NCI-H2107 treated with DMSO at 0.1 percent for 48 hours (cell line): ENCODE measurements at regions not wholly inside any gene's neighbourhood (a gene's known extent, or its start where the extent isn't known, plus 50 kb on each side); places are given as distances from the start of the nearest gene placed in this dataset.
"Not testable (repeated sequence)": the region's sequence is repeated elsewhere in the genome, so short reads cannot be mapped to it uniquely, and the experiment has no call there.

Experiments
- DNase-seq: peaks from one replicate; lab custom pipeline; 2025; ENCODE audit not compliant: unreplicated experiment; lab: John Stamatoyannopoulos, UW

- DNase-seq = no peak
Measured at GRCh38 chr4:19266566-19266965, 985.1 kb upstream of the SLIT2 start.

DNA sequence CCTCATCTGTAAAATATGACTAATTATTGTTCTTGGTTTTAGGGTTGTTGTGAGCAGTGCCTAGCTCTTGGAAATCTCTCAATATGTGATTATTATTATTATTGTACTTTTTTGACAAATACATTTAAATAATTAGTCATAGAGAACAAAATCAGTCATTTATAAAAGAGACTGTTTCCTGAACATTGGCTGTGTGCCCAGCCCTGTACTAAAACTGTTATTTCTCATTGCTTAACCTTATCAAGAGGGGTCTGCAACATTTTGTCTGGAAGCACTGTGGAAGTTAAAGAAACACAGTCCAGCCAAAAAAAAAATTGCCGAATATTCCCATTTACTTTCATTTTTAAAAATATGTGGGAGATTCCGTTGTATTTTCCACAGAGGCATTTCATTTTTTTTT lies 989.2 kb upstream of the SLIT2 start:
- DNase-seq = no peak

DNA sequence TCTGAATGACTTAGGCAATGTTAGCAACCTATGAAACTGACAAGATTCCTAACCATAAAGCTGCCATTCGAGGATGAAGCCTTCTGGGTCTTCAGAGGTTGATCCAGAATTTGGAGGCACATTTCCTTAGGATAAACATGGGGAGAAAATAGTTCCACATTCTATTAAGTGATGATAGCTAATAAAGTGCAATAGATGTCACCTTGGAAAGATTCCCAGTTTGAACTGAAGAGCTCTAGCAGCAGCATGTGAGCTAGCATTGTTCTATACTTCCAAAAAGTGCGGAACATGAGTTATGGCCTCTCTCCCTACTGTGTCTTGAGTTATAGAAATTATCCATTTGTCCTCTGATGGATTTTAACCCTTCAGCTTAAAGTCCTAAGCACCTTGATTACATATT lies 991.4 kb upstream of the SLIT2 start:
- DNase-seq = no peak

GRCh38 chr4:19259920-19260319 lies 991.8 kb upstream of the SLIT2 start:
- no peak for DNase-seq

GRCh38 chr4:19256823-19257222 lies 994.9 kb upstream of the SLIT2 start:
- no peak for DNase-seq

GRCh38 chr4:19254486-19254885 lies 997.2 kb upstream of the SLIT2 start:
- no peak for DNase-seq

GRCh38 chr4:19248023-19248422 lies 1003.7 kb upstream of the SLIT2 start:
- no peak for DNase-seq

DNA sequence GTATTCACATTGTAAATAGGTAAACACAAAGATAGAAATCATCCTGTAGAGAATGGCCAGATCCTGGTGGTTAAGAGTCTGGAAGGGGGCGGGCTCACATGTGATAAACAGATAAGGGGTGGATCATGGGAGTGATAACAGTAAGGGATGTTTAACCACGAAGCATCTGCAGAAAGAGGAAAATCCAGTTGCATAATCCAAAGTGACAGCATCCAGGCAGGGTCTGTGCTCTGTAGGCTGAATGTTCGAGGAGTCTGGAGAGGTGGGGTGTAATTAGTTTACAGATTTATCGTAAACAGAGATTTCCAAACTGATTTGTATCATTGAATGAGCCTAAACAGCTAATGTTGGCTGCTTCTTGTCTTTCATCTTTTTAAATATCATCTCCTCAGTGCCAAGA lies 1009.8 kb upstream of the SLIT2 start:
- DNase-seq = no peak

DNA sequence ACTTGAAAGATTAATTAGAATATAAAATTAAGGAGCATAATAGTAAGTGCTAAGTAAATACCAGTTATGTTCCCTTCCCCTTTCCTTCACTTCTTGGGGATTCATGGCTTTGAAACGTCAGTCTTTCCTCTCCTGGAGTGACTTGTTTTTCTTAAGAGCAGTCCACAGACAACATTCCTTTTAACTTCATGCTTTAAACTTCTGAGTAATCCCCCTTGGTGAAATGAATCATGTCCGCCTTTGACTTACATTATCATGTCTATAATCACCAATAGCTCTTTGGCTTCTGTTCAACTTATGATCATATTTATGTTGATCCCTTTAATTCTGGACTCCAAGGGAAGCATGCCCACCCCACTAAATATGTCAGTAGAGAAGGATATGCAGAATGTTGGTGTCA lies 1012.1 kb upstream of the SLIT2 start:
- DNase-seq = no peak

DNA sequence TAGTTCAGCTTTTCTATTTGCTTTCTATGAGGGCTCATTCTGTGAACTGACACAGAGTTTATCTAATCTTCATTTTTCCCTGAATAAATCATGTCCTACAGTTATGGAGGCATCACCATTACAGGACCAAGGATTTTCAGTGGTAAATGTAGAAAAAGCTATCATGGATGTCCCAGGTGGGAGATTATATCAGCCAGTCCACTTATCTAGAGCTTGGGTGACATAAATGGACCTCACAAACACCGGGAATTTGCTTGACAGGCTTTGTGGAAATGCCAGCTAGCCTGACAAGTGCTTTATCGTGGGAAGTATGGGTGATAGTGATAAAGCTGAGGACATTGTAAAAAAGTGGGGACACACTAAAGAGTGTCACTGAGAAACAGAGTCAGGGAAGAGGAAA lies 1015.2 kb upstream of the SLIT2 start:
- no peak for DNase-seq

DNA sequence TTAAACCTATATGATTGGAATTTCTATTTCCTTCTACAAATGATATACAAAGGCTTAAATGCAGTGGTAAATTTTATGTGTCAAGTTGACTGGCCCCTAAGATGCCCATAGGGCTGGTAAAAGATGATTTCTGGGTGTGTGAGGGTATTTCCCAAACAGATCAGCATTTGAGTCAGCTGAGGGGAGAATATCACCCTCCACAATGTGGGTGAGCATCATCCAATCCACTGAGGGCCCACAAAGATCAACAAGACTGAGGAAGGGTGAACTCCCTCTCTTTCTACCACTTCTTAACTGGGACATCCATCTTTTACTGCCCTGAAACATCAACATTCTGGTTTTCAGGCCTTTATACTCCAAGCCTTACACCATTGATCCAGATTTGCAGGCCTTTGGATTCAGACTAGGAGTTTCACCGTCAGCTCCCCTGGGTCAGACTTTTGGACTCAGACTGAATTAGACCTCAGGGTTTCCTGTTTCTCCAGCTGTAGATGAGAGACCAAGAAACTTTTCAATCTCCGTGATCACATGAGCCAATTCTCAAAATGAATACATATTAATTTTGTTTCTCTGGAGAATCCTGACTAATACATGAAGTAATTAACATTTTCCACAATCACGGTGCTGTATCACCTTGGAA lies 1020.7 kb upstream of the SLIT2 start:
- DNase-seq = no peak

GRCh38 chr4:19227701-19228100 lies 1024.0 kb upstream of the SLIT2 start:
- no peak for DNase-seq

DNA sequence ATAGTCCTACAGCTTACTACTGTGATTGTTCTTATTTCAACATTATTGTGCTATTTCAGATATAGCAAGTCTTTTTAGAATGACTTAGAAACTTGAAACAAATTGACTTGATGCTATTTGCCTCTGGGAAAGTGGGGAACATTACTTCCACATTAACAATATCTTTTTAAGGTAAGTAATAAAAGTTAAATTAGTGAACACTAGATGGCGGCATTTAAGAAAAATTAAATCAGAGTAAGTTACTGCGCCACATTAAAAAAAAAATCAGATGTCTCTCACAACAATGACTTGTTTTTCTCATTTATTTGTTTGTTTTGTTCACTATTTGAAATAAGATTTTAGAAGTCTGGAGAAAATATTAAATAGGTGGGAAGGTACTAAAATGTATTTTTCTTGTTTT lies 1026.9 kb upstream of the SLIT2 start:
- DNase-seq = peak; percentile 0

- DNase-seq = no peak
Measured at GRCh38 chr4:19216476-19216875, 1035.2 kb upstream of the SLIT2 start.

GRCh38 chr4:19214591-19215186 lies 1037.0 kb upstream of the SLIT2 start:
- no peak for DNase-seq

DNA sequence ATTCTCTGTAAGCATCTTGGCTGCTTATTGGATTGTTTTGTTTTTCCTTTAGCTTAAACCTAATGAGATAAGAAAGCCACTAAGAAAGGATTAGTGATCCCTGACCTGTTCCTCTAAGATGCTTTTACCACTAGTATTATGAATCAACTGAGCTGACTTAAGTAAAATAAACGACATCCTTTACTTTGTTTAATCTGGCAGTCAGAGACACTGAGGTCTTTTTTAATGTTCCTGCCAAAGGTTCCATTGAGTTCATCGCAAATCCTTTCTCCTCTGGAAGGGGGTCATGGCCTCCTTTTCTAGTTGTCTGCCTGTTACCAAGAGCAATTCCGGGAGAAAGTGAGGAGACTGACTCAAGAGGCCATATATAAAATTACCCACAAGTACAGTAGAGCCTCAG lies 1038.3 kb upstream of the SLIT2 start:
- DNase-seq = no peak

- no peak for DNase-seq
Measured at GRCh38 chr4:19205853-19206252, 1045.9 kb upstream of the SLIT2 start.

- not testable (repeated sequence) for DNase-seq
Measured at GRCh38 chr4:19197838-19198237, 1053.9 kb upstream of the SLIT2 start.

DNA sequence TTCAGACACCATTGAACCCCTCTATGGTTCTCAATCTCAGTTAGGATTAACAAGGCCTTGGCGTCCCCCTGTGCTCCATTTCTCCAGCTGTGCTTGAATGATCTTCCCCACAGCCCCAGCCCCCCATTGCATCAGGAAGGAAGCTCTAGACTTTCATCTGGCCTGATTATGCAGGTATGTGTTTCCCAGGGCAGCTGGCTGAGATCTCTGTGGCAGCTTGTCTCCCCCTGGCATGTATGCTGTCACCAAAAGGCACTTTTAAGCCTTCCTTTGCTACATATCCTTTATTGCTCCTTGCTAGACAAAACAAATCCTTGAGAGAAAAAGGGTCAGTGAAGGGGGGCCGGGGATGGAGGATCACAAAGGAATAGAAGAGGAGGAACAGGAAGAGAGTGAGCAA lies 1056.0 kb upstream of the SLIT2 start:
- no peak for DNase-seq

GRCh38 chr4:19194672-19195071 lies 1057.0 kb upstream of the SLIT2 start:
- no peak for DNase-seq

DNA sequence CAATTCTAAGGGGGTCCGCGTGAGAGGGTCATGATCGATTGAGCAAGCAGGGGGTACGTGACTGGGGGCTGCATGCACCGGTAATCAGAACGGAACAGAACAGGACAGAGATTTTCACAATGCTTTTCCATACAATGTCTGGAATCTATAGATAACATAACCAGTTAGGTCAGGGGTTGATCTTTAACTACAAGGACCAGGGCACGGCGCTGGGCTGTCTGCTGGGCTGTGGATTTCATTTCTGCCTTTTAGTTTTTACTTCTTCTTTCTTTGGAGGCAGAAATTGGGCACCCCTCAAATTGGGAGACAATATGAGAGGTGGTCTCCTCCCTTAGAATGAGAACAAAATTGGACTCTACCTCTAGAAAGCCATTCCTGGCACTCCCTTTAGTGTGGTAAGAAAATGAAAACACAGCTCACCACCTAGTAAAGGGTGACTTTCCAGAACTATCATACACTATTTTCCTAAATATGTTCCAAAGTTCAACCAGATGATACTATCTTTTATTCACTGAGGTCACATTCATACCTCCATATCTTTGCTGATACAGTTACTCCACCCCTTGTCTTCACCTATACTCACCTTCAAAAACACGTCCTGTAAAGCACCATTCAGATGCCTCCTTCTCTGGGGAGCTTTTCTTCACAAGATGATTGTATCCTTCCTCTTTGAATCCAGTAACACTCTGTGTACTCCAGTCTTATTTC lies 1058.3 kb upstream of the SLIT2 start:
- DNase-seq = no peak

DNA sequence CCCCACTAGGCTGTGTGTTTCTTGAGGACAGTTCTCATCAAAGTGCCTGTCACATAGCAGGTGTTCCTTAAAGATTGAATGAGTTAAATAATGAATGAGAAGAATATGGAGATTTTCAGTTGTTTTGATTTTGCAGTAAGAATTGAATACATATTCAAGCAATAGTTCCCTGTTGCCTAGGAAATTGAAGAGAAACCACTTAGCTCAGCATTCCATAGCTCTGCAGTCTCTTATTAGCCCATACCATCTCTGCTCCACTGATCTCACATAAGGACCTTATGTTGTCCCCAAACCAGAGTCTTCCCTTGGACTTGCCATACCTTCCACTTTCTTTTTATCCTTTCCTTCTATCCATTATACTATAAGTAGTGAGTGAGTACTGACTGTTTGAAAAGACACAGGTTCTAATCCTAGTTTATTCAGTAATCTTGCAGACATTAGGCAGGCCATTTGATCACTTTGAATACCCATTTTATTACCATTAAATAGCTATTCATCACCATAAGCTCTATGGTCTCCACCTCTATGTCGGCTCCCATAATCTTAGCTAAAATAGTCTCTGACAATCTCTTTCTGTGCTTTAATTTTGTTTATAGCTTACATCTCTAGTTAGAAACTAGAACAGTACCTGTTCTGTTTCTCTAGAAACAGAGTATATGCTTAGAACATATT lies 1059.6 kb upstream of the SLIT2 start:
- DNase-seq = no peak
